ENCODE measurements at regions not wholly inside any gene's neighbourhood (a gene's known extent, or its start where the extent isn't known, plus 50 kb on each side); places are given as distances from the start of the nearest gene placed in this dataset.

GRCh38 chr5:26674846-26675245 is 363.5 kb downstream of the CDH9 start:
- Histone ChIP-seq H3K4me3 (no peak overlapping the region), H3K36me3 (no peaks in the 10 kb centered on the region), H3K27ac (no peak overlapping the region), H3K4me1 (no peaks in the 10 kb centered on the region), H3K27me3 (no peaks in the 10 kb centered on the region), H3K9me3 (no peaks in the 10 kb centered on the region)
- no peak for TF ChIP-seq CTCF (IDR thresholded peaks at IDR 0.05)
- DNase-seq = no peak
- no peak for ATAC-seq
- intact Hi-C loops (cut with DNase I) = no loop called here

GRCh38 chr5:26669523-26669922 is 368.9 kb downstream of the CDH9 start:
- DNase-seq = peak; percentile 62
- intact Hi-C loops (cut with DNase I) = no loop called here
- Histone ChIP-seq H3K4me1 (no peaks in the 10 kb centered on the region), H3K27ac (no peak overlapping the region), H3K36me3 (no peaks in the 10 kb centered on the region), H3K9me3 (no peaks in the 10 kb centered on the region), H3K27me3 (no peaks in the 10 kb centered on the region), H3K4me3 (no peak overlapping the region)
- peak; percentile 27 for ATAC-seq
- no peak for TF ChIP-seq CTCF (IDR thresholded peaks at IDR 0.05)

GRCh38 chr5:26669031-26669430 is 369.4 kb downstream of the CDH9 start:
- no peak for TF ChIP-seq CTCF (IDR thresholded peaks at IDR 0.05)
- DNase-seq (no peak), ATAC-seq (no peak)
- Histone ChIP-seq H3K36me3 (no peaks in the 10 kb centered on the region), H3K4me3 (no peak overlapping the region), H3K4me1 (no peaks in the 10 kb centered on the region), H3K27me3 (no peaks in the 10 kb centered on the region), H3K9me3 (no peaks in the 10 kb centered on the region), H3K27ac (no peak overlapping the region)
- intact Hi-C loops (cut with DNase I) = no loop called here

GRCh38 chr5:26666371-26666770 is 372.0 kb downstream of the CDH9 start:
- TF ChIP-seq CTCF (IDR thresholded peaks at IDR 0.05) = no peak
- intact Hi-C loops (cut with DNase I) = no loop called here
- Histone ChIP-seq H3K27ac (no peak overlapping the region), H3K4me3 (no peak overlapping the region), H3K36me3 (no peaks in the 10 kb centered on the region), H3K27me3 (no peaks in the 10 kb centered on the region), H3K4me1 (no peaks in the 10 kb centered on the region), H3K9me3 (no peaks in the 10 kb centered on the region)
- ATAC-seq (no peak), DNase-seq (no peak)

GRCh38 chr5:26663500-26663899 is 374.9 kb downstream of the CDH9 start:
- Histone ChIP-seq H3K4me1 (no peaks in the 10 kb centered on the region), H3K27me3 (no peaks in the 10 kb centered on the region), H3K4me3 (no peak overlapping the region), H3K27ac (no peak overlapping the region), H3K36me3 (no peaks in the 10 kb centered on the region), H3K9me3 (no peaks in the 10 kb centered on the region)
- DNase-seq = no peak
- intact Hi-C loops (cut with DNase I) = no loop called here
- ATAC-seq = no peak
- TF ChIP-seq CTCF (IDR thresholded peaks at IDR 0.05) = no peak

- DNase-seq (no peak), ATAC-seq (no peak)
- H3K4me3 ChIP-seq = no peak overlapping the region
- no peaks in the 10 kb centered on the region for H3K9me3 ChIP-seq
- intact Hi-C loops (cut with DNase I) = no loop called here
- no peak for TF ChIP-seq CTCF (IDR thresholded peaks at IDR 0.05)
- H3K27ac ChIP-seq = no peak overlapping the region
- no peaks in the 10 kb centered on the region for H3K36me3 ChIP-seq
- H3K4me1 ChIP-seq = no peaks in the 10 kb centered on the region
- no peaks in the 10 kb centered on the region for H3K27me3 ChIP-seq
Observed at GRCh38 chr5:26662806-26663360, 375.5 kb downstream of the CDH9 start.
